CD8-positive, alpha-beta memory T cell (primary cell): ENCODE measurements at regions not wholly inside any gene's neighbourhood (a gene's known extent, or its start where the extent isn't known, plus 50 kb on each side); places are given as distances from the start of the nearest gene placed in this dataset.

Experiments used
- CTCF ChIA-PET: fragments of 350-600 bp; sonication (Branson Sonifier 250); formaldehyde crosslinking; loops from one replicate; lab custom pipeline; 2021; ENCODE audit warnings: antibody characterized with exemption; lab: Charles Lee
- POLR2A ChIA-PET: fragments of 350-600 bp; sonication (Branson Sonifier 250); formaldehyde crosslinking; loops from one replicate; lab custom pipeline; 2021; ENCODE audit warnings: antibody characterized with exemption; lab: Charles Lee
- DNase-seq, 5 donors: peaks; one replicate each; pipeline versions ENCODE4 v3.0.0 to v3.0.0-alpha.2; 2020 to 2022; ENCODE audit warnings: mixed read lengths in 1 of 5
- H3K27ac ChIP-seq: one replicate; pipeline ENCODE4 v1.7.0; 2013; ENCODE audit warnings: low read depth, mild to moderate bottlenecking, low read length, moderate library complexity
- H3K27me3 ChIP-seq: 2 replicates; pipeline ENCODE4 v1.7.0; 2013; ENCODE audit warnings: low read length, mild to moderate bottlenecking; ENCODE audit not compliant: insufficient read depth, poor library complexity, severe bottlenecking
- H3K36me3 ChIP-seq: 2 replicates; pipeline ENCODE4 v1.7.0; 2013; ENCODE audit warnings: mild to moderate bottlenecking, low read length, moderate library complexity; ENCODE audit not compliant: insufficient read depth
- H3K4me1 ChIP-seq: 2 replicates; pipeline ENCODE4 v1.7.0; 2013; ENCODE audit warnings: mild to moderate bottlenecking, low read length, moderate library complexity; ENCODE audit not compliant: insufficient read depth
- H3K4me3 ChIP-seq: 2 replicates; pipeline ENCODE4 v1.7.0; 2013; ENCODE audit warnings: mild to moderate bottlenecking, low read length
- H3K9me3 ChIP-seq: 2 replicates; pipeline ENCODE4 v1.7.0; 2013; ENCODE audit warnings: mild to moderate bottlenecking, low read length
- H3K27ac Mint-ChIP-seq, 8 donors: one replicate each; pipeline ENCODE4 v1.8.0; 2020 to 2021; ENCODE audit warnings: mixed read lengths in 8 of 8, mild to moderate bottlenecking in 6 of 8, inconsistent platforms in 3 of 8, moderate library complexity in 3 of 8
- H3K27me3 Mint-ChIP-seq, 2 donors: one replicate each; pipeline ENCODE4 v1.8.0; 2020 to 2021; ENCODE audit warnings: mixed read lengths in 2 of 2, mild to moderate bottlenecking in 1 of 2, moderate library complexity in 1 of 2
- H3K36me3 Mint-ChIP-seq, 3 donors: one replicate each; pipeline ENCODE4 v1.8.0; 2020 to 2021; ENCODE audit warnings: mixed read lengths in 3 of 3, inconsistent platforms in 1 of 3, mild to moderate bottlenecking in 1 of 3
- H3K4me1 Mint-ChIP-seq, 3 donors: one replicate each; pipeline ENCODE4 v1.8.0; 2020 to 2021; ENCODE audit warnings: mixed read lengths in 3 of 3, inconsistent platforms in 1 of 3, mild to moderate bottlenecking in 1 of 3
- H3K4me3 Mint-ChIP-seq, 7 donors: one replicate each; pipeline ENCODE4 v1.8.0; 2020 to 2021; ENCODE audit warnings: mixed read lengths in 7 of 7, mild to moderate bottlenecking in 6 of 7, moderate library complexity in 4 of 7, inconsistent platforms in 2 of 7
- H3K9me3 Mint-ChIP-seq, 5 donors: one replicate each; pipeline ENCODE4 v1.8.0; 2020 to 2022; ENCODE audit warnings: mixed read lengths in 5 of 5, mild to moderate bottlenecking in 3 of 5, moderate library complexity in 2 of 5, inconsistent platforms in 1 of 5

GRCh38 chr5:90113108-90113507 lies 296.4 kb downstream of the CETN3 start:
- peaks cover 0 to 5% (median 0%) of the 10 kb centered on the region in 5 donors for H3K9me3 Mint-ChIP-seq
- Histone ChIP-seq H3K4me1 (no peaks in the 10 kb centered on the region), H3K27ac (no peak overlapping the region), H3K27me3 (no peaks in the 10 kb centered on the region), H3K36me3 (no peaks in the 10 kb centered on the region), H3K9me3 (no peaks in the 10 kb centered on the region), H3K4me3 (no peak overlapping the region)
- CTCF ChIA-PET, result no interaction called here
- no peaks in the 10 kb centered on the region for H3K36me3 Mint-ChIP-seq
- no peaks in the 10 kb centered on the region for H3K27me3 Mint-ChIP-seq
- no peaks in the 10 kb centered on the region for H3K4me1 Mint-ChIP-seq
- H3K4me3 Mint-ChIP-seq, result no peak overlapping the region
- no peak for DNase-seq
- POLR2A ChIA-PET, result no interaction called here
- H3K27ac Mint-ChIP-seq, result no peak overlapping the region

GRCh38 chr5:90112033-90112692 lies 297.4 kb downstream of the CETN3 start:
- POLR2A ChIA-PET, result no interaction called here

DNA sequence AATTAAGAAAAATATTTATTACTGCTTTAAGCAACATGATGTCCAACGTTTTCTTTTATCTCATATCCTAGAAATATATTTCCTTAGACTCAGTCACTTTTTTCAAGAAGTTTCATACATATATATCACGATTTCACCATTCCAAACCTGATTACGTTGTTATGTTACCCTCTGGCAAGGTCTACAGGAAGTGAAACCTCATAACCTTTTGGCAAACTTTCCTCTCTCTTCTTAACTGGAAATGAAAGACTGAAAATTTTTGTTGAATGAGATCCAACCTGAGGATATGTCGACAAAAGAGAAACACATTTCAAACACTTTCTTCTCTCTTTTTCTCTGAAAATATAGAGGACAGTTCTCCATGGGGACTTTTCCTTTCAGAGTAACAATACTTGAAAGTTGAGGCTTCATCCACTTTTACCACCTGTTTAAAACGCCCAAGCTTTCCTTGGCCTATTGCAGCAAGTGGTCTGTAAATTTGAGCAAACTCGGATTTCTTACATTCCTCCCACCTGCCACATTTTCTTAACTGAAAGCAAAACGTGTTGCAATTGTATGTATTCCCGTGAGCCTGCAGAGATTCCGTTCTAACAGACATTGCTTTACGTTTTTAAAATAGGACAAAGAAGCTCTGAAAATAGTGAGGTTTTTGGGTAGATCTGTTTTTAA lies 298.1 kb downstream of the CETN3 start:
- Mint-ChIP-seq H3K36me3 (no peaks in the 10 kb centered on the region), H3K4me1 (no peaks in the 10 kb centered on the region), H3K27ac (no peak overlapping the region), H3K27me3 (no peaks in the 10 kb centered on the region), H3K4me3 (no peak overlapping the region), H3K9me3 (peaks cover 0 to 5% (median 0%) of the 10 kb centered on the region in 5 donors)
- Histone ChIP-seq H3K27me3 (no peaks in the 10 kb centered on the region), H3K36me3 (no peaks in the 10 kb centered on the region), H3K4me3 (no peak overlapping the region), H3K27ac (no peak overlapping the region), H3K9me3 (no peaks in the 10 kb centered on the region), H3K4me1 (no peaks in the 10 kb centered on the region)
- DNase-seq, result no peak
- ChIA-PET CTCF (no interaction called here), POLR2A (no interaction called here)

More at GRCh38 chr5:90112033-90112692, 297.4 kb downstream of the CETN3 start:
- Mint-ChIP-seq H3K9me3 (peaks cover 0 to 5% (median 0%) of the 10 kb centered on the region in 5 donors), H3K36me3 (no peaks in the 10 kb centered on the region), H3K27ac (no peak overlapping the region), H3K4me1 (no peaks in the 10 kb centered on the region), H3K4me3 (no peak overlapping the region), H3K27me3 (no peaks in the 10 kb centered on the region)
- Histone ChIP-seq H3K36me3 (no peaks in the 10 kb centered on the region), H3K27ac (no peak overlapping the region), H3K4me3 (no peak overlapping the region), H3K4me1 (no peaks in the 10 kb centered on the region), H3K9me3 (no peaks in the 10 kb centered on the region), H3K27me3 (no peaks in the 10 kb centered on the region)
- CTCF ChIA-PET, result no interaction called here
- DNase-seq, result no peak

- CTCF ChIA-PET, result no interaction called here
- no peaks in the 10 kb centered on the region for H3K27me3 Mint-ChIP-seq
- no peaks in the 10 kb centered on the region for H3K9me3 ChIP-seq
- peaks cover 1 to 11% (median 6%) of the 10 kb centered on the region in 5 donors for H3K9me3 Mint-ChIP-seq
- no peak overlapping the region for H3K27ac Mint-ChIP-seq
- POLR2A ChIA-PET, result no interaction called here
- no peaks in the 10 kb centered on the region for H3K36me3 ChIP-seq
- no peak for DNase-seq
- H3K4me1 Mint-ChIP-seq, result no peaks in the 10 kb centered on the region
- H3K36me3 Mint-ChIP-seq, result no peaks in the 10 kb centered on the region
- H3K27me3 ChIP-seq, result no peaks in the 10 kb centered on the region
- no peak overlapping the region for H3K4me3 ChIP-seq
- H3K4me1 ChIP-seq, result no peaks in the 10 kb centered on the region
- no peak overlapping the region for H3K27ac ChIP-seq
- H3K4me3 Mint-ChIP-seq, result no peak overlapping the region
These were observed 300.3 kb downstream of the CETN3 start for GRCh38 chr5:90109285-90109684.

GRCh38 chr5:90099099-90099498 lies 310.5 kb downstream of the CETN3 start:
- H3K36me3 Mint-ChIP-seq, result no peaks in the 10 kb centered on the region
- H3K4me3 Mint-ChIP-seq, result no peak overlapping the region
- peaks cover 0 to 4% (median 0%) of the 10 kb centered on the region in 5 donors for H3K9me3 Mint-ChIP-seq
- no peaks in the 10 kb centered on the region for H3K4me1 Mint-ChIP-seq
- no peak for DNase-seq
- no peaks in the 10 kb centered on the region for H3K9me3 ChIP-seq
- H3K27me3 ChIP-seq, result no peaks in the 10 kb centered on the region
- H3K27me3 Mint-ChIP-seq, result no peaks in the 10 kb centered on the region
- H3K4me3 ChIP-seq, result no peak overlapping the region
- H3K36me3 ChIP-seq, result no peaks in the 10 kb centered on the region
- no peak overlapping the region for H3K27ac Mint-ChIP-seq
- POLR2A ChIA-PET, result no interaction called here
- no peaks in the 10 kb centered on the region for H3K4me1 ChIP-seq
- CTCF ChIA-PET, result no interaction called here
- H3K27ac ChIP-seq, result no peak overlapping the region

- no peaks in the 10 kb centered on the region for H3K4me1 Mint-ChIP-seq
- H3K36me3 Mint-ChIP-seq, result no peaks in the 10 kb centered on the region
- CTCF ChIA-PET, result no interaction called here
These were observed 312.5 kb downstream of the CETN3 start for GRCh38 chr5:90097082-90097477.

DNA sequence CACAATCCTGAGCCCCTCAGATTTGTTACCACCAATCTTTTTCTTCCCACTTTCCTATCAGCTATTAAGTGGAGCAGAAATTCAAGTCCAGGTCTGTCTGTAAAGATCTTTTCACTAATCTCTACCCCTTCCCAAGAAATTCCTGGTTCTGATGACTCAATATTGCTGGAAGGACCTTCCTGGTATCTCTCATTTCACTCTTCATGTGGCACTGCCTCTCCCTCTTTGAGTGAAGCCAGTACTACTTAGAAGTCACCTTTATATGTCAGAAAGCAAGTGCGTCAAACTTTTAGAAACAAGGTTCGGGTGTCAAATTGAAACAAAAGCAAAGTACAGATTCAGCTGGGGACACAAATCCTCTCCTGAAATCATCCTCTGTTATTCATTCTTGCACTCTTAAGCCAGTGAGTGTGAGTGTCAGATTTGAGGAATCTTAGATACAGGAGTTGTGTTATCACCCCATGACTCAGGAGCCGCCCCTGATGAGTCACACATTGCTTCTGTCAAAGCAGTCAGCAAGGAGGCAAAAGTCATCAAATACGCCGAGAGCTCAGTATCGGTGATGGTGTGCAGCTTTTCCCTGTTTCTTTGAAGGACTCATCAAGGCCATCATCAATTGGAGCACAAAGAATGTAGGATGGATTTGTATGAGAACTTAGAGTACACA lies 313.0 kb downstream of the CETN3 start:
- no peaks in the 10 kb centered on the region for H3K36me3 ChIP-seq
- H3K27me3 Mint-ChIP-seq, result no peaks in the 10 kb centered on the region
- H3K4me3 Mint-ChIP-seq, result no peak overlapping the region
- no peak overlapping the region for H3K27ac Mint-ChIP-seq
- no peaks in the 10 kb centered on the region for H3K27me3 ChIP-seq
- ChIA-PET CTCF (no interaction called here), POLR2A (no interaction called here)
- H3K9me3 ChIP-seq, result no peaks in the 10 kb centered on the region
- DNase-seq, result no peak
- no peak overlapping the region for H3K4me3 ChIP-seq
- no peaks in the 10 kb centered on the region for H3K4me1 ChIP-seq
- H3K9me3 Mint-ChIP-seq, result peaks cover 0 to 6% (median 0%) of the 10 kb centered on the region in 5 donors
- no peaks in the 10 kb centered on the region for H3K4me1 Mint-ChIP-seq
- H3K36me3 Mint-ChIP-seq, result no peaks in the 10 kb centered on the region
- no peak overlapping the region for H3K27ac ChIP-seq

More at GRCh38 chr5:90097082-90097477, 312.5 kb downstream of the CETN3 start:
- Mint-ChIP-seq H3K27ac (no peak overlapping the region), H3K27me3 (no peaks in the 10 kb centered on the region), H3K4me3 (no peak overlapping the region), H3K9me3 (peaks cover 0 to 6% (median 0%) of the 10 kb centered on the region in 5 donors)
- no peak for DNase-seq
- Histone ChIP-seq H3K4me3 (no peak overlapping the region), H3K36me3 (no peaks in the 10 kb centered on the region), H3K27me3 (no peaks in the 10 kb centered on the region), H3K27ac (no peak overlapping the region), H3K9me3 (no peaks in the 10 kb centered on the region), H3K4me1 (no peaks in the 10 kb centered on the region)
- POLR2A ChIA-PET, result no interaction called here

GRCh38 chr5:90095292-90096060 lies 314.1 kb downstream of the CETN3 start:
- Histone ChIP-seq H3K36me3 (no peaks in the 10 kb centered on the region), H3K27ac (no peak overlapping the region), H3K27me3 (no peaks in the 10 kb centered on the region), H3K9me3 (no peaks in the 10 kb centered on the region), H3K4me1 (no peaks in the 10 kb centered on the region), H3K4me3 (no peak overlapping the region)
- POLR2A ChIA-PET, result no interaction called here
- Mint-ChIP-seq H3K27me3 (no peaks in the 10 kb centered on the region), H3K27ac (no peak overlapping the region), H3K4me3 (no peak overlapping the region), H3K4me1 (no peaks in the 10 kb centered on the region), H3K36me3 (no peaks in the 10 kb centered on the region), H3K9me3 (peaks cover 0 to 6% (median 0%) of the 10 kb centered on the region in 5 donors)
- CTCF ChIA-PET, result no interaction called here
- DNase-seq, result no peak
